ENCODE measurements at regions not wholly inside any gene's neighbourhood (a gene's known extent, or its start where the extent isn't known, plus 50 kb on each side); places are given as distances from the start of the nearest gene placed in this dataset.

DNA sequence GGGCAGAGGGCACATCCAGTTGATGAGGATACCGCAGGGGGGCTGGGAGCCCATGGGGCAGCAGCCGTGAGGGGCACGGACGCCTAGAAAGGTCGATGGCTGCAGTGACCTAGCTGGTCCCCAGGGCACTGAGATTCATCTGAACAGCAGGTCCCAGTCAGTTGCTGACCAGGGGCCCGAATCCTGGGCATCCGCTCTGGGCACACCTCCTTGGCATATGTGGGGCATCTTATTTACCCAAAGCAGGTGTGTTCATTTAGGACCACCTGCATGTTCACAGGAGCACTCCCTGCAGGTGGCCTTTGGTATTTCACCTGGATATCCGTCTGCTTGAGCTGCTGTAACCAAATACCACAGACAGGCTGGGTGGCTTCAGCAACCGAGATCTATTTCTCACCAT is 72.0 kb upstream of the ODC1 start:
- TF ChIP-seq POLR2A (IDR thresholded peaks at IDR 0.05; ENCODE audit: extremely low read depth, insufficient read length), result no peak
- TF ChIP-seq, protein P1, sequence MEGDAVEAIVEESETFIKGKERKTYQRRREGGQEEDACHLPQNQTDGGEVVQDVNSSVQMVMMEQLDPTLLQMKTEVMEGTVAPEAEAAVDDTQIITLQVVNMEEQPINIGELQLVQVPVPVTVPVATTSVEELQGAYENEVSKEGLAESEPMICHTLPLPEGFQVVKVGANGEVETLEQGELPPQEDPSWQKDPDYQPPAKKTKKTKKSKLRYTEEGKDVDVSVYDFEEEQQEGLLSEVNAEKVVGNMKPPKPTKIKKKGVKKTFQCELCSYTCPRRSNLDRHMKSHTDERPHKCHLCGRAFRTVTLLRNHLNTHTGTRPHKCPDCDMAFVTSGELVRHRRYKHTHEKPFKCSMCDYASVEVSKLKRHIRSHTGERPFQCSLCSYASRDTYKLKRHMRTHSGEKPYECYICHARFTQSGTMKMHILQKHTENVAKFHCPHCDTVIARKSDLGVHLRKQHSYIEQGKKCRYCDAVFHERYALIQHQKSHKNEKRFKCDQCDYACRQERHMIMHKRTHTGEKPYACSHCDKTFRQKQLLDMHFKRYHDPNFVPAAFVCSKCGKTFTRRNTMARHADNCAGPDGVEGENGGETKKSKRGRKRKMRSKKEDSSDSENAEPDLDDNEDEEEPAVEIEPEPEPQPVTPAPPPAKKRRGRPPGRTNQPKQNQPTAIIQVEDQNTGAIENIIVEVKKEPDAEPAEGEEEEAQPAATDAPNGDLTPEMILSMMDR (IDR thresholded peaks at IDR 0.05; ENCODE audit: low read depth, low read length), result no peak
- TF ChIP-seq, protein P2, sequence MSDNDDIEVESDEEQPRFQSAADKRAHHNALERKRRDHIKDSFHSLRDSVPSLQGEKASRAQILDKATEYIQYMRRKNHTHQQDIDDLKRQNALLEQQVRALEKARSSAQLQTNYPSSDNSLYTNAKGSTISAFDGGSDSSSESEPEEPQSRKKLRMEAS (IDR thresholded peaks at IDR 0.05; ENCODE audit: low read depth, low read length), result no peak
- no peak for TF ChIP-seq MYC (IDR thresholded peaks at IDR 0.05; ENCODE audit: low read depth, low read length)

DNA sequence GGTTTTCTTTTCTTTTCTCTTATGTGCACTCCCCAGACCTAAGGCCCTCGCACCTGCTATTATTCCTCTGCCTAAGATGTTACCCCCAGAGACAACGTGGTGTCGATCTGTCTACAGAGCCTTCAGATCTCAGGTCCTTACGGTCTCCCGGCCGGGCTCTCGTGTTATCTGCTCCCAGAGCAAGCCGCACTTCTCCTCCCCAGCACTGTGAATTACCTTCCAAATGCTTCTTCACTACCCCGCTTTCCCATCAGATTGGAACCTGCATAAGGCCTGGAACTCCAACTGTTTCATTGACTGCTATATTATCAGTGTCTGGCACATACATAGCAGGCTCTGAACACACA is 71.2 kb upstream of the ODC1 start:
- H3K4me3 ChIP-seq (ENCODE audit: low read depth, low read length), result no peak overlapping the region
- no peak for DNase-seq (ENCODE audit: low read depth)
- TF ChIP-seq, protein P2 (IDR thresholded peaks at IDR 0.05; ENCODE audit: low read depth, low read length), result no peak
- TF ChIP-seq MYC (IDR thresholded peaks at IDR 0.05; ENCODE audit: low read depth, low read length) (no peak), POLR2A (IDR thresholded peaks at IDR 0.05; ENCODE audit: extremely low read depth, insufficient read length) (no peak)
- TF ChIP-seq, protein P1 (IDR thresholded peaks at IDR 0.05; ENCODE audit: low read depth, low read length), result no peak

More for the DNA sequence above, 72.0 kb upstream of the ODC1 start:
- no peak for DNase-seq (ENCODE audit: low read depth)
- no peak overlapping the region for H3K4me3 ChIP-seq (ENCODE audit: low read depth, low read length)

- DNase-seq (ENCODE audit: low read depth), result no peak
- TF ChIP-seq POLR2A (IDR thresholded peaks at IDR 0.05; ENCODE audit: extremely low read depth, insufficient read length) (no peak), MYC (IDR thresholded peaks at IDR 0.05; ENCODE audit: low read depth, low read length) (no peak)
- TF ChIP-seq, protein P1 (IDR thresholded peaks at IDR 0.05; ENCODE audit: low read depth, low read length), result no peak
- H3K4me3 ChIP-seq (ENCODE audit: low read depth, low read length), result no peak overlapping the region
Observed at GRCh38 chr2:10518470-10519393, 70.6 kb upstream of the ODC1 start.

- TF ChIP-seq MYC (IDR thresholded peaks at IDR 0.05; ENCODE audit: low read depth, low read length), result no peak
- TF ChIP-seq POLR2A (IDR thresholded peaks at IDR 0.05; ENCODE audit: extremely low read depth, insufficient read length), result no peak
- TF ChIP-seq, protein P1 (IDR thresholded peaks at IDR 0.05; ENCODE audit: low read depth, low read length), result no peak
- TF ChIP-seq, protein P2 (IDR thresholded peaks at IDR 0.05; ENCODE audit: low read depth, low read length), result no peak
- DNase-seq (ENCODE audit: low read depth), result no peak
- H3K4me3 ChIP-seq (ENCODE audit: low read depth, low read length), result no peak overlapping the region
Observed at GRCh38 chr2:10517351-10518043, 69.4 kb upstream of the ODC1 start.

DNA sequence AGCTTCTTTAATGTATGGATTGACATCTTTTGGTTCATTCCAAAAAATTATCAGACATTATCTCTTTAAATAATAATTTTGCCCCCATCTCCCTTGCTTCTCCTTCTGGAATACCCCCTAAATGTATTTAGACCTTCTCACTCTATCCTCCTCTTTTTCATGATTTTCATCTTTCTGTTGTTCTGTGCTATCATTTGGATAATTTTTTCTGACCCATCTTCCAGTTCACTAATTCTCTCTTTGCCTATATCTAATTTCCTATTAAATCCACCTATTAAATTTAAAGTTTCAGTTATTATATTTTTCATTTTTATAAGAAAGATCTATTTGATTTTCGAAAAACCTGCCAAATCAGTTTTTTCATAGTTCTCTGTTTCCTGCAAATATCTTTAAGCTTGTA is 67.8 kb upstream of the ODC1 start:
- H3K4me3 ChIP-seq (ENCODE audit: low read depth, low read length), result no peak overlapping the region
- no peak for DNase-seq (ENCODE audit: low read depth)
- TF ChIP-seq MYC (IDR thresholded peaks at IDR 0.05; ENCODE audit: low read depth, low read length), result no peak
- no peak for TF ChIP-seq POLR2A (IDR thresholded peaks at IDR 0.05; ENCODE audit: extremely low read depth, insufficient read length)
- TF ChIP-seq, protein P2 (IDR thresholded peaks at IDR 0.05; ENCODE audit: low read depth, low read length), result no peak
- TF ChIP-seq, protein P1 (IDR thresholded peaks at IDR 0.05; ENCODE audit: low read depth, low read length), result no peak
